Activated CD8-positive, alpha-beta T cell treated with anti-CD3 and anti-CD28 coated beads for 36 hours (primary cell): ENCODE measurements at regions not wholly inside any gene's neighbourhood (a gene's known extent, or its start where the extent isn't known, plus 50 kb on each side); places are given as distances from the start of the nearest gene placed in this dataset.
"Not testable (repeated sequence)": the region's sequence is repeated elsewhere in the genome, so short reads cannot be mapped to it uniquely, and the experiment has no call there.

Source experiments
- ATAC-seq: fragments of 200-7000 bp; cut with Tn5 transposase; one replicate; pipeline ENCODE4 v1.10.0; 2021; ENCODE audit warnings: mild to moderate bottlenecking, moderate library complexity
- CTCF ChIA-PET: fragments of 350-600 bp; sonication (Branson Sonifier 250); formaldehyde crosslinking; loops from one replicate; lab custom pipeline; 2021; ENCODE audit warnings: antibody characterized with exemption; lab: Charles Lee
- POLR2A ChIA-PET: fragments of 350-600 bp; sonication (Branson Sonifier 250); formaldehyde crosslinking; loops from one replicate; lab custom pipeline; 2021; ENCODE audit warnings: antibody characterized with exemption; lab: Charles Lee
- DNase-seq: peaks from one replicate; pipeline ENCODE4 v3.0.0-alpha.2; 2020
- H3K27ac Mint-ChIP-seq: one replicate; pipeline ENCODE4 v1.8.0; 2021; ENCODE audit warnings: mild to moderate bottlenecking, mixed read lengths
- H3K27me3 Mint-ChIP-seq: one replicate; pipeline ENCODE4 v1.8.0; 2021; ENCODE audit warnings: mixed read lengths
- H3K36me3 Mint-ChIP-seq: one replicate; pipeline ENCODE4 v1.8.0; 2021; ENCODE audit warnings: low read depth, mixed read lengths
- H3K4me1 Mint-ChIP-seq: one replicate; pipeline ENCODE4 v1.8.0; 2021; ENCODE audit warnings: low read depth, mixed read lengths
- H3K4me3 Mint-ChIP-seq: one replicate; pipeline ENCODE4 v1.8.0; 2021; ENCODE audit warnings: mild to moderate bottlenecking, moderate library complexity, mixed read lengths
- H3K9me3 Mint-ChIP-seq: one replicate; pipeline ENCODE4 v1.8.0; 2021; ENCODE audit warnings: mixed read lengths
- CTCF ChIP-seq: fragments of 200-600 bp; IDR thresholded peaks from one replicate; pipeline ENCODE4 v1.8.0; 2022; ENCODE audit warnings: antibody characterized with exemption, mild to moderate bottlenecking
- intact Hi-C: fragments of 100-400 bp; cut with micrococcal nuclease; formaldehyde crosslinking; loops from one replicate; pipeline ENCODE4 v1.10.0; 2022

- ATAC-seq (no peak), DNase-seq (no peak)
- no peaks in the 10 kb centered on the region for H3K36me3 Mint-ChIP-seq
- no peak for TF ChIP-seq CTCF
- CTCF ChIA-PET: no interaction called here
- no peaks in the 10 kb centered on the region for H3K9me3 Mint-ChIP-seq
- H3K27me3 Mint-ChIP-seq: no peaks in the 10 kb centered on the region
- POLR2A ChIA-PET: no interaction called here
- no peaks in the 10 kb centered on the region for H3K4me1 Mint-ChIP-seq
- H3K4me3 Mint-ChIP-seq: no peak overlapping the region
- H3K27ac Mint-ChIP-seq: no peak overlapping the region
- intact Hi-C loops: no loop called here
Observed at GRCh38 chr5:50343715-50344114, 97.4 kb downstream of the EMB start.

GRCh38 chr5:50340757-50341156 lies 100.3 kb downstream of the EMB start:
- Mint-ChIP-seq H3K36me3 (peaks cover 1% of the 10 kb centered on the region), H3K4me1 (no peaks in the 10 kb centered on the region), H3K4me3 (no peak overlapping the region), H3K27me3 (no peaks in the 10 kb centered on the region), H3K9me3 (no peaks in the 10 kb centered on the region), H3K27ac (no peak overlapping the region)
- DNase-seq: no peak
- TF ChIP-seq CTCF: no peak
- intact Hi-C loops: no loop called here
- ATAC-seq: no peak
- CTCF ChIA-PET: no interaction called here
- POLR2A ChIA-PET: no interaction called here

- POLR2A ChIA-PET: interaction anchor here (0.6 kb wide), 1 partner anchor 9 kb away, joined by 3 read pairs; no protein-coding TSS in a partner anchor
- intact Hi-C loops, H3K27ac Mint-ChIP-seq, ATAC-seq, H3K36me3 Mint-ChIP-seq, CTCF ChIA-PET, H3K27me3 Mint-ChIP-seq, H3K4me3 Mint-ChIP-seq, DNase-seq: not testable (repeated sequence)
- peaks cover 17% of the 10 kb centered on the region for H3K9me3 Mint-ChIP-seq
- peaks cover 13% of the 10 kb centered on the region for H3K4me1 Mint-ChIP-seq
Observed at GRCh38 chr5:50330633-50331032, 110.5 kb downstream of the EMB start.

GRCh38 chr5:50328193-50328729 lies 112.8 kb downstream of the EMB start:
- Mint-ChIP-seq H3K27ac (no peak overlapping the region), H3K9me3 (peaks cover 17% of the 10 kb centered on the region), H3K27me3 (no peaks in the 10 kb centered on the region), H3K4me1 (peaks cover 13% of the 10 kb centered on the region), H3K36me3 (peaks cover 6% of the 10 kb centered on the region), H3K4me3 (no peak overlapping the region)
- peak; percentile 39 for ATAC-seq
- ChIA-PET POLR2A (no interaction called here), CTCF (interaction anchor here (0.7 kb wide), 1 partner anchor 10 kb away, joined by 3 read pairs; no protein-coding TSS in a partner anchor)
- no peak for TF ChIP-seq CTCF
- DNase-seq: peak; percentile 5
- intact Hi-C loops: no loop called here

GRCh38 chr5:50325237-50325832 lies 115.8 kb downstream of the EMB start:
- CTCF ChIA-PET: no interaction called here
- DNase-seq (no peak), ATAC-seq (no peak)
- no peaks in the 10 kb centered on the region for H3K27me3 Mint-ChIP-seq
- no peak overlapping the region for H3K4me3 Mint-ChIP-seq
- TF ChIP-seq CTCF: peak; percentile 85
- no peak overlapping the region for H3K27ac Mint-ChIP-seq
- H3K4me1 Mint-ChIP-seq: peaks cover 11% of the 10 kb centered on the region
- POLR2A ChIA-PET: no interaction called here
- peaks cover 5% of the 10 kb centered on the region for H3K36me3 Mint-ChIP-seq
- intact Hi-C loops: no loop called here
- peaks cover 4% of the 10 kb centered on the region for H3K9me3 Mint-ChIP-seq
